Right renal cortex interstitium (tissue), 3 donors: ENCODE measurements at regions not wholly inside any gene's neighbourhood (a gene's known extent, or its start where the extent isn't known, plus 50 kb on each side); places are given as distances from the start of the nearest gene placed in this dataset.

Source experiments
- DNase-seq, 3 donors: peaks; one replicate each; pipeline ENCODE4 v3.0.0-alpha.2; 2013; ENCODE audit warnings: low read depth in 3 of 3, low spot score in 2 of 3

GRCh38 chr13:74449811-74450524 lies 315.8 kb upstream of the KLF12 start:
- no peak for DNase-seq

- no peak for DNase-seq
Observed at GRCh38 chr13:74444864-74445479, 310.8 kb upstream of the KLF12 start.

GRCh38 chr13:74444161-74444571 lies 310.0 kb upstream of the KLF12 start:
- DNase-seq = no peak

DNA sequence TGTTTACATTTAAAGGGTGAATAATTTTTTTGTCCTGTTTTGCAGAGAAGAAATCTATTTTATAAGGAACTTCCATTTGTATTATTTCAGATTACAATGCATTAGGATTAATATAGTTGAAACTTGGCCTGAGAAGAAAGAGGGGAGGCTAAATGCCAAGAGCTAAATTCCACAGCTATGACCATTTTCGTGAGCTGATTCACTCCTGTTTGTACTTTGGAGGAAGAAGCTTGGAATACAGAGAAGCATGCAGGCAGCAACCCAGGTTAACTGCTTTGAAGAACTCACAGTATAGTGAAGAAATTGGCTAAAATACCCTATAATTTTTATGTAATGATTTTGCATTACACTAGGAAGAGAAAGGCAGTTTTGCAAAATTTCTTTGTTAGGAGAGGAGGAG lies 309.4 kb upstream of the KLF12 start:
- DNase-seq = no peak

- no peak for DNase-seq
Observed at GRCh38 chr13:74442751-74443150, 308.5 kb upstream of the KLF12 start.

- DNase-seq = no peak
Observed at GRCh38 chr13:74438901-74439300, 304.7 kb upstream of the KLF12 start.

DNA sequence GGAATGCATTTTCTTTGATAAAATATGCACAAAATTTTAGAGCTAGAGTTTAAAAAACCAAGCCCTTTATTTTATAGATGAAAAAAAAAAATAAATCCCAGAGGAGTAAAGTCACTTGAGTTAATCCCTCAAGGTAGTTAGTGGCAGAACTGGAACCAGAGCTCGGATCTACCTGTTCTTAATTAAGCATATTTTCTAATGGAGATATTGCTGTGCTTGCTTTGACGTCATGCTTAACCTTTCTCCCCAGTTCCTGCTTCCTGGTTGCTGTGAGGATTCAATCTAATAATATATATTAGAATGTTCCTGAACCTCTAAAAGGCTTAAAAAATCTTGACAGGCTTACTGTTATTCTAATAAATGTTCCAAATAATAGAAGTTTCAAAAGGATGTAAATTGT lies 300.6 kb upstream of the KLF12 start:
- DNase-seq = no peak

DNA sequence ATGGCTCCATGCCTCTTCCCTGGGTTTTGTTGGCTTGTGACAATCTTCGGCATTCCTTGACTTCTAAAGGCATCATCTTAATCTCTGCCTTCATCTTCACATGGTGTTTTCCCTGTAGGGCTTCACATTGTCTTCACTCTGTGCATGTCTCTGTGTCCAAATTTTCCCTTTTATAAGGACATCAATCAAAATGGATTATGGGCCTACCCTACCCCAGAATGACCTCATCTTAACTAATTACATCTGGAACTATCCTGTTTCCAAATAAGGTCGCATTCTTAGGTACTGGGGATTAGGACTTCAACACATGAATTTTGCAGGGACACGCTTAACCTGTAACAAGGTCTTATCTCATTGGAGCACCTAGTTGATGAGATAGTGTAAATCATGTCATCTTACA lies 290.3 kb upstream of the KLF12 start:
- no peak for DNase-seq

GRCh38 chr13:74423434-74423833 lies 289.2 kb upstream of the KLF12 start:
- no peak for DNase-seq

- DNase-seq = no peak
Observed at GRCh38 chr13:74414458-74414857, 280.3 kb upstream of the KLF12 start.

DNA sequence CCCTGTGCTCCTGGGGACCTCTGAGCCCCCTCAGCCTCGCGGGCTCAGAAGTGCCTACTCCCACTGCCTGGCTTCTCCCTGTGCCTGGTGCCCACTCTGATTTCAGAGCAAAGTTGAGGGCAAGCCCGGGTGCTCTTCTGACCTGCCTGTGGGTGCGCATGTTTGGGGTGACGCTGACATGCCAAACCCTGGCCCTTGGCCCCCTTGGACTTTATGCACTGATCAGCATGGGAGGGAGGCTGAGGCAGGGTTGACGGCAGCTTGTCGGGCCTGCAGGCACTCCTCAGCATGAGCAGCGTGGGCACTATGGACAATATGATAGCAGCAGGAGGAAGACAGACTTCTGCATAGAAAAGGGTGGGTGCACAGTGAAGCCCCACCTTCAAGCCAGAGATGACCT lies 279.3 kb upstream of the KLF12 start:
- no peak for DNase-seq

DNA sequence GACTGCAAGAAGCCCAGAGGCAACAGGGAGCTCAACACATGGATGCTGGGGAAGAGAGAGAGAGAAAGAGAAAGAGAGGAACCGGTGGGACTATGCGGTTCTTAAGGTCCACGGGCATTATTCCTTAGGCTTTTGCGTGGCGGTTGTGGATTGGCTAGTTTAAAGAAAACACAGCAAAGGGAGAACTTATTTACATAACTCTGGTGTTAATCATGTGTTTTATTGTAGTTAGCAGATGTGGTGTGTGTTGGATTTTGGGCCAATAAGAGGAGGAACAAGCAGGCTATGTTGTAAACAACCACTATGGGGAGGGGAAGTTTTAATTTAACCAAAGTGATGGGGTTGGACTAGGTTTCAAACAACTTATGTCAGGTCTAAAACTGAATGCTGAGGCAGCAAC lies 275.3 kb upstream of the KLF12 start:
- DNase-seq = no peak

DNA sequence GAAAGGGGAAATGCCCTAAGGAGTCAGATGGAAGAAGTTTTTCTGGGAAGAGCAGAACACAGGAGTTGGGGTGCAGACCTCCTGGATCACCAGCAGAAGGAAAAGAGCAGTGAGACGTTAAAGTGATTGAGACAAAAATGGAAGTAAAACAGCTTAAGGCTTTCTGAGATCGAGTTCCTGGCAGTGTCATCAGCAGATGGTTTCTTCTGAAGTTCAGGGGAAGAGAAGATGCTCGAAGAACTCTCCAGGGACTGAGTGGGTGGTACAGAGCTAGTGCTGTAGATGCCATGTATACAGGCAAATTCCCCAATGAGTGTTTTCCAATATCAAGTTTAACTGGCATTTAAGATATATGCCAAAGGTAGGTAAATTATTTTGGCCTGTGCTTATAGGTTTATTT lies 272.2 kb upstream of the KLF12 start:
- no peak for DNase-seq

DNA sequence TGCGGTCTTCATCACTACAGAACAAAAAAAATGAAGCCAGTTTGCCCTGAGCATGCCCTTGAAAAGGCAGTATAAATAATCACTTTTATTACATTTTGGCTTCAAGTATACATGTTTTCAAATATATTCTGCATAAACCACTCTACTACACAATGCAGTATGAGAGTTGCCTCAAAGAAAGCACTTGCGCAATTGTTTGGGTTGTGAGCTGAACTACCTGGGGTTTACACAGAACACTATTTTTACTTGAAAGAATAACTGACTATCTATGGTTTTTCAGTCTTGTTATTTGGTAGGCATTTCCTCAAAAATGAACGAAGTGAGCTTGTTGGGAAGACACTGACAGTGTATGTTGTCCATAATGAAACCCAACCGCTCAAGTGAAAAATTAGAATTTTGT lies 264.4 kb upstream of the KLF12 start:
- DNase-seq = no peak

GRCh38 chr13:74389056-74389455 lies 254.9 kb upstream of the KLF12 start:
- no peak for DNase-seq

GRCh38 chr13:74388626-74389025 lies 254.4 kb upstream of the KLF12 start:
- no peak for DNase-seq

DNA sequence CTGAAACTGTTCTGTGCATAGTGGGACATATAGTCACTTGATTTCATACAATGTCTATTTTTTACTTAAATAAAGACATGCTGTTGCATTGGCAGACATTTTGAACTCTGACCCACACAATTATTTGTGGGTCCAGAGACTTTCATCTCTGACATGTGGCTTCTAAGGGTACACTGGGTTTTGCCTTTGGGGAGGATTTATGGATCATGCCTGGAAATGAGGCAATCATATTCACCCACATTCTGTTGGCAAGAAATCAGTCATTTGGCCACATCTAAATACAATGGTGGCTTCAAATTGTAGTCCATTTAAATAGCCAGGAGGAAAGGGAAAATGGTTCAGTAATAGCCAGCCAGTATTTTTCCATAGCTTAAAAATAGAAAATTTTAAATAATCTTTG lies 238.3 kb upstream of the KLF12 start:
- DNase-seq = no peak

GRCh38 chr13:74367193-74367592 lies 233.0 kb upstream of the KLF12 start:
- no peak for DNase-seq

GRCh38 chr13:74361274-74361673 lies 227.1 kb upstream of the KLF12 start:
- no peak for DNase-seq

DNA sequence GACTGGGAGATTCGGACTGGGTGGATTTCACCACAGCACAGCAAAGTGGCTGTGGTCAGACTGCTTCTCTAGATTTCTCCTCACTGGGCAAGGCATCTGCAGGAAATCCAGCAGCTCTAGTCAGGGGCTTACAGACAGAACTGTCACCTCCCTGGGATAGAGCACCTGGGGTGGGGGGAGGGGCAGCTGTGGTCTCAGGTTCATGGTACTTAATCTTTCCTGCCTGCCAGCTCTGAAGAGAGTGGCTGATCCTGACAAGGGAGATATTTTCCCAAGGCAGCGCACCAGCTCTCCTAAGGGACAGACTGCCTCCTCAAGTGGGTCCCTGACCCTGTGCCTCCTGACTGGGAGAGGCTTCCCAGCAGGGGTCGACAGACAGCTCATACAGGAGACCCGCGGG lies 212.8 kb upstream of the KLF12 start:
- no peak for DNase-seq

- no peak for DNase-seq
Observed at GRCh38 chr13:74338341-74338740, 204.1 kb upstream of the KLF12 start.

DNA sequence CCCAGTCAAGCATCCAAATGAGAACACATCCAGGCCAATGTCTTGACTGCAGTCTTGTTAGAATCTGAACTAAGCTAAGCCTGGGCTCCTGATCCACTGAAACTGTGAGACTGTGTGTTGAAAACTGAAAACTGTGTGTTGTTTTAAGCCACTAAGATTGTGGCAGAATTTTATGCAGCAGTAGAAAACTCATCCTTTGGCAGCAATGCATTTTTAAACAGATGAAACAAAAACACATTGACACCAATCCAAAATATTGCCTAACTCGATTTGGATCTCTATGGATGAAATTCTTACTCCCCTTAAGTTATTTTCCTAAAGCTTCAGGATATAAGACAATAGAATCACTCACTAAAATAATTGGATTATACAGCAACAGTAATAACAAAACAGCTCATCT lies 202.3 kb upstream of the KLF12 start:
- no peak for DNase-seq

- DNase-seq = no peak
Observed at GRCh38 chr13:74335370-74335769, 201.2 kb upstream of the KLF12 start.
